SKM-1 treated with dmso at 0.1 percent for 144 hours (cell line): ENCODE measurements at regions not wholly inside any gene's neighbourhood (a gene's known extent, or its start where the extent isn't known, plus 50 kb on each side); places are given as distances from the start of the nearest gene placed in this dataset.

ENCODE experiments used
- DNase-seq: peaks from one replicate; lab custom pipeline; 2025; ENCODE audit not compliant: unreplicated experiment; lab: John Stamatoyannopoulos, UW

- no peak for DNase-seq
Observed at GRCh38 chr16:65445313-65446260, 323.7 kb upstream of the CDH11 start.

DNA sequence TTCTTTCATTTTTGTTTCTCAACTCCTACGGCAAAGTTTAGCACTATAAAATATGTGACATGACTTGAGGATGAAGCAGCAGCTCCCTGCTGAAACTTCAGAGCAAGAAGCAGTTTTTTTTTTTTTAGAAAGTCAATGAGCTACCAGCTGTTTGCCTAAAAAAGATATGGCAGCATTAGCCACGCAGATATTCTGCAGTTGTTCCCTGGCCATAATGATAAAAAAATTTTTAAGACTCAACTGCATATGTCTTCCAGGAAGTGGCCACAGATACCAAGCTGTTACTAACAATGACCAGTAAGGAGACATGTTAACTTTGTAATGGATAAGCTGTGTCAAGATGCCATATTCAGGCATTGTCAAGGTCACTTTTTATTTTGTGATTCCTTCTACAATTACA, 319.6 kb upstream of the CDH11 start:
- no peak for DNase-seq

- DNase-seq: no peak
Observed at GRCh38 chr16:65429504-65430181, 307.8 kb upstream of the CDH11 start.

GRCh38 chr16:65426484-65426883, 304.6 kb upstream of the CDH11 start:
- no peak for DNase-seq

DNA sequence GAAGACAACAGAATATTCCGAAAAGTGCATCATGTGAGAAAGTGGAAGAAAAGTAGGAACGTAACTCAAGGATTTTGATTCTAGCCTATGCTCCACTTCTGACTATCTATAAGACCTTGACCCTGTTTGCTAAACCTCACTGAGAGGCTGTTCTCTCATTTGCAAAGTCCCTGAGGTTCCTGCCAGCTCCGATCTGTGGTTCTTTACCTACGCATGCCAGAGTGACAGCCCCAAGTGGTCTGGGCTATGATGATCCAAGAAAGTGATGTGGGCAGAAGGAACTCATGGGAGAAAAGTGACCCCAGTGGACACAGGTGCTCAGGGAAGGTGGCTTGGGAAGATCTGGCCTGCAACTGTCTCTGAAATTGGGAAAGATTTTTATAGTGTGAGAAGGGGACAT, 301.1 kb upstream of the CDH11 start:
- DNase-seq: no peak

DNA sequence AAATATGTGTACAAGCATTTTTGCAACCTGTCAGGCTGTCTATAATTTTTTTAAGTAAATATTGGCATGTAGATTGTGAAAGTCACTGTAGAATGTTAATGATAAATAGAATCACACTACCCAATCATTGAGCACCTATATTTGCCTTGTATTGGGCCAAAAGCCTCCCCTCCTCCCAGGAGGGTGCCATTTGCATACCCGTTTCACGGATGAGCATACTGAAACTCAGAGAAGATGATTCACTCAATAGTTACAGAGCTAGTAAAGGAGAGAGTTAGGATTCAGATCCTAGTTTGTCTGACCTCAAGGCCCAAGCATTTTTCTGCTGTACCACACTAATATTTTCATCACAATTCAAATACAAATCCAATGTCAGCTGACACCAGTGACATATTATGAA, 299.7 kb upstream of the CDH11 start:
- no peak for DNase-seq

- DNase-seq: no peak
Observed at GRCh38 chr16:65418435-65418834, 296.6 kb upstream of the CDH11 start.

GRCh38 chr16:65415460-65415859, 293.6 kb upstream of the CDH11 start:
- no peak for DNase-seq

DNA sequence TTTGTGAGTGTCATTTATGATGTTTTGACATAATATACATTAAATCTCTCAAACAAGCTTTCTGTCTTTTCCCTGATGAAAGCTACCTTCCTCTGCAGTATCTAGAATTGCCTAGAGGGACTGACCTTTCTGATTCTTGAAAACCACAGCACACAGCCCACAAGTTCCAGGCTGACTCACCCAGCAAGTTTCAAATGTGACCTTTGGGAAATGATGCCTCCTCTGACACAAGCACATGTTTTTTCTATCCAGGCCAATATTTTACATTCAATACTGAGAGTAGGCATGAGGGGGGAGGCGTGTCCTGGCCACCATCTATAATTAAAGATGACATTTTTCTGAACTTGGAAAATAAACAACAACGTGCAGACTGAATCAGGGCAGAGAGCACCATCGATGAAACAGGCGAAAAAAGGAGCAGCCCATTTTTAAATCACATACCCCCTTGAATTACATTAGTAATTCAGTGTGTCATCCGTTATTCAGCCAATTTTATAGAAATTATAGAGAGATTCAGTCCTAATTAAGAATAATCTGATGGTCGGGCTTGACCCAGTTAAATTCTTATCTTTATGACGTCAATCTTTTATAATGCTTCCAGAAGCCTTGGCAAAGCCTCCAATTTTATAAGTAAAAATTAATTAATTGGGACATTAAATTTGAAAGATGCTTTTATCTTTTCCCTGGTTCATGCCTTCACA, 292.6 kb upstream of the CDH11 start:
- no peak for DNase-seq

DNA sequence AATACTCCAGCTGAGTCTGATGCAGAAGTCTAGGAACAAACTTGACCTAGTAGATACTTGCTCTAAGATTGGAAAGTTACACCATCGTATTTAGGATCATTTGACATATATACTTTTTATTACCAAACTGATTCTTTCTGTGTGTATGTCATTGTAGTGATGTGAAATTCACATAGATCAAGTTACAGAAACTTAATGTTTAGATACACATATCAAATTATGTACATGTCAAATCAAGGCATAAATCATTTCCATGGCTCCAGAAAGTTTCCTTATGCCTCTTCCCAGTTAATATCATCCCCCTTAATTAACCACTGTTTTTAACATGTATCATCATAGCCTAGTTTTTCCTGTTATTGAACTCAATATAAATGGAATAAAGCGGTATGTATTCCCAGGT, 292.0 kb upstream of the CDH11 start:
- no peak for DNase-seq

- DNase-seq: no peak
Observed at GRCh38 chr16:65410801-65411200, 288.9 kb upstream of the CDH11 start.

DNA sequence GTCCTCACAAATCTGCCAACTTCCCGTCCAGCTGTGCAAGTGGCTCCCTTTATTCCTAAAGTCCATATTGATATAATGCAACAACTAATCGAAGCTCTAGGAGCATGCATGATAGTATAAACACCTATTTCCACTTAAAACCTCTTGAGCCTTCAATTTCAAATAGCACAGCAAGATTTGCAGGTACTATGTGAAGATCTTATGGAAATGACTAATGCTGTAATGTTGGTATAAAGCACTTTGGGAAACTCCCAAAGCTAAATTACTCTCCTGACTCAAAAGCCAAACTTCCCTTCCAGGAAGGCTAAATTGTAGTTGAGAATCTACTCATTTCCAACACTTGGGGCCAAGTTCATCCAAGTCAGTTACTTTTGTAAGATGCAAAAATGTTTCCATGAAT, 287.6 kb upstream of the CDH11 start:
- no peak for DNase-seq

- DNase-seq: no peak
Observed at GRCh38 chr16:65406933-65407332, 285.1 kb upstream of the CDH11 start.

- DNase-seq: no peak
Observed at GRCh38 chr16:65406116-65406515, 284.3 kb upstream of the CDH11 start.

DNA sequence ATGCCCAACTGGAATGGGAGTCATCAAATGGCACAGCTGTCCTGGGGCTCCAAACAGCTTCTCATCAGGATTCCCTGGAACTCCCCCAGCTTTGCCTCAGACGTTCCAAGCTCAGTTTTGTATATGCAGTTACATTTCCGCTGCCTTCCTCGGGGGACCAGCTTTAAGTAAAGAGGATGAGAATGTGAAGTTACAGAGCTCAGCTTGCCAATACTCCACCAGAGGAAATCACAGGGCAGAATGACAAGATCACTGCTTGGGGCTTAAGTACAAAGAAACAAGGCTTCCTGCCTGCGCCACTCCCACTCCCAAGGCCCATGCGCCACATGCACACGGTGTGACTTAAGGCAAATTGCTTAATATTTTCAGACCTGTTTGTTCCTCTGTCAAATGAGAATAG, 272.4 kb upstream of the CDH11 start:
- DNase-seq: no peak

- DNase-seq: no peak
Observed at GRCh38 chr16:65392806-65393565, 271.1 kb upstream of the CDH11 start.

DNA sequence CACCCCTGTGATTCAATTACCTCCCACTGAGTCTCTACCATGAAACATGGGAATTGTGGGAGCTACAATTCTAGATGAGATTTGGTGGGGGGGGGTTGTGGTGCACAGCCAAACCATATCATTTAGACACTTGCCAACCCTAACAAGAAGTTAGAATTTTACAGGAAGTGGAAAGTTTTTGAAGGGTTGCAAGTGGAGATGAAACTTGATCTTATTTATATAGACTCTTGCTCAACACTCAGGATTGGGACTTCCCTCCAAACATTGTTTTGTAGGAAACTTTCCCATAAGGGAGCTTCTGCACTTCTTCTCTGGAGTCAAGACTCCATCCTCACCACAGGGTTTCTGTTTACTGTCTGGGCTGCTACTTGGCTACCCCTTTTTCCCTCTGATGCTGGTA, 266.7 kb upstream of the CDH11 start:
- DNase-seq: no peak

- no peak for DNase-seq
Observed at GRCh38 chr16:65386672-65387071, 264.8 kb upstream of the CDH11 start.

DNA sequence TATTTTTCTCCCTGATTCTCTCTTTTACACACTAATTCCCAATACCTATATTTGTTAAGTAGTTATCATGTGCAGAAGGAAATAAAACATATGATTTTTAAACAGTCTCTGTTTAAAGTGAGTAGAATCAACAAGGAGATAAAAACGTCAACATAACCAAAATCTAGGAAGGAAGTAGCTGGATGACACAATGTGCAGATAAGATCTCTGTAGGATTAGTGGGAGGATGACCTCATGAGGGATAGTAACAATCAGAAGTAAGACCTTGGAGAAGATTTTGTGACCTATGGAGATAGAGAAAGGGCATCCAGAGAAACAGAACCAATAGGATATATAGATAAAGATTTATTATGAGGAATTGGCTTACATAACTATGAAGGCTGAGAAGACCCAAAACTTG, 262.6 kb upstream of the CDH11 start:
- no peak for DNase-seq

DNA sequence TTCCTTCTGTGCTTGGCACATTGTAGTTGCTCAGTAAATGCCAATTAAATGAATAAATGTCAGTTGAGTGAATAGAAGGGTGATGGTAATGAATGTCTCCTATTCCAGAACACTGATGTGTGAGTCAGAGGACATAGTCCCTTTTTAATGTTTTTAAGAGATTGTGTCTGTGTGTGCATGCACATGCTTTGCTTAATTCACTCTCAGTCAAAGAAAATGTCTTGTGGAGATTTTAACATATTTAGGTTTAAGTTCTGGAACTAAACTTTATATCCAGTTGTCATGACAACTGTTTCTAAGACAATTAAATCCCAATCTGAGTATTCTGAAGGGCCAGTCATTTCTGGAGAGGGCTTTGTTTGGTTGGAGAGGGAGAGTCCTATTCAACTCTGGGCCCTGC, 255.3 kb upstream of the CDH11 start:
- no peak for DNase-seq

- DNase-seq: no peak
Observed at GRCh38 chr16:65376601-65377000, 254.7 kb upstream of the CDH11 start.
